Lung (tissue), 11 donors: ENCODE measurements at regions not wholly inside any gene's neighbourhood (a gene's known extent, or its start where the extent isn't known, plus 50 kb on each side); places are given as distances from the start of the nearest gene placed in this dataset.

Experiments
- ATAC-seq: fragments of 200-7000 bp; cut with Tn5 transposase; one replicate; pipeline ENCODE4 v1.9.1; 2020; ENCODE audit warnings: moderate number of reproducible peaks; ENCODE audit not compliant: insufficient read depth, low FRiP score
- DNase-seq, 3 donors: peaks; one replicate each; pipeline ENCODE4 v3.0.0-alpha.2; 2013 to 2017
- H3K27ac ChIP-seq, 2 donors: one replicate each; pipeline ENCODE4 v1.5.1; 2013; ENCODE audit warnings: mild to moderate bottlenecking in 2 of 2, moderate library complexity in 2 of 2, control low read depth in 1 of 2, inconsistent platforms in 1 of 2, low read depth in 1 of 2, low read length in 1 of 2
- H3K27me3 ChIP-seq, 3 donors: one replicate each; pipeline ENCODE4 v1.5.1; 2013; ENCODE audit warnings: low read length in 2 of 3; ENCODE audit not compliant: control insufficient read depth in 3 of 3, insufficient read depth in 3 of 3
- H3K36me3 ChIP-seq, 4 donors: one replicate each; pipeline ENCODE4 v1.5.1; 2013; ENCODE audit warnings: low read length in 4 of 4, mild to moderate bottlenecking in 1 of 4, moderate library complexity in 1 of 4; ENCODE audit not compliant: control insufficient read depth in 4 of 4, insufficient read depth in 4 of 4
- H3K4me1 ChIP-seq, 5 donors: one replicate each; pipeline ENCODE4 v1.5.1; 2013; ENCODE audit warnings: low read length in 5 of 5, mild to moderate bottlenecking in 2 of 5, moderate library complexity in 1 of 5; ENCODE audit not compliant: control insufficient read depth in 5 of 5, insufficient read depth in 5 of 5
- H3K4me3 ChIP-seq: one replicate; pipeline ENCODE4 v1.5.1; 2013; ENCODE audit warnings: mild to moderate bottlenecking, control low read depth, moderate library complexity
- H3K9ac ChIP-seq, 2 donors: one replicate each; pipeline ENCODE4 v1.5.1; 2013; ENCODE audit warnings: low read length in 2 of 2, control low read depth in 1 of 2; ENCODE audit not compliant: insufficient read depth in 1 of 2
- H3K9me3 ChIP-seq, 4 donors: one replicate each; pipeline ENCODE4 v1.5.1; 2013; ENCODE audit warnings: low read length in 3 of 4, mild to moderate bottlenecking in 1 of 4, moderate library complexity in 1 of 4; ENCODE audit not compliant: control insufficient read depth in 4 of 4, insufficient read depth in 3 of 4
- CTCF ChIP-seq: IDR thresholded peaks from 2 replicates; pipeline ENCODE4 v1.5.1; 2012; ENCODE audit warnings: mild to moderate bottlenecking; ENCODE audit errors: control extremely low read depth, extremely low read depth
- WGBS, 2 donors: extraction: QIAGEN DNeasy Blood & Tissue Kit; methylation state at CpG; one replicate each; pipeline ENCODE4 v1.1.7; 2013; 5-methylcytosine and 5-hydroxymethylcytosine counted together
- donor health status: control.
- donor health status: control.
- donor health status: Bipolar disorder and iron deficiency.
- donor health status: healthy.
- donor health status: DM: yes; HTN: yes; CAD: no.

- no peak for DNase-seq
- no peak for ATAC-seq
- 74 to 76% methylated on average over 6 of the region's 6 CpGs for WGBS, 2 donors
- Histone ChIP-seq H3K27me3 (no peaks in the 10 kb centered on the region), H3K9me3 (no peaks in the 10 kb centered on the region), H3K9ac (no peak overlapping the region), H3K36me3 (no peaks in the 10 kb centered on the region), H3K4me1 (no peaks in the 10 kb centered on the region), H3K4me3 (no peak overlapping the region), H3K27ac (no peak overlapping the region)
- no peak for TF ChIP-seq CTCF
These were observed 143.6 kb upstream of the GRM7 start for GRCh38 chr3:6717026-6717943.

- DNase-seq (no peak), ATAC-seq (no peak)
- Histone ChIP-seq H3K4me3 (no peak overlapping the region), H3K4me1 (no peaks in the 10 kb centered on the region), H3K27me3 (no peaks in the 10 kb centered on the region), H3K9ac (no peak overlapping the region), H3K27ac (no peak overlapping the region), H3K9me3 (no peaks in the 10 kb centered on the region), H3K36me3 (no peaks in the 10 kb centered on the region)
- TF ChIP-seq CTCF = no peak
These were observed 140.9 kb upstream of the GRM7 start for GRCh38 chr3:6719999-6720398.

- Histone ChIP-seq H3K27ac (no peak overlapping the region), H3K36me3 (no peaks in the 10 kb centered on the region), H3K9ac (no peak overlapping the region), H3K27me3 (no peaks in the 10 kb centered on the region), H3K4me3 (no peak overlapping the region), H3K4me1 (no peaks in the 10 kb centered on the region), H3K9me3 (no peaks in the 10 kb centered on the region)
- no peak for DNase-seq
- ATAC-seq = no peak
- TF ChIP-seq CTCF = no peak
- WGBS, 2 donors = 89 to 90% methylated on average over 4 of the region's 4 CpGs
These were observed 139.4 kb upstream of the GRM7 start for GRCh38 chr3:6721491-6721890.

GRCh38 chr3:6723205-6723604 lies 137.7 kb upstream of the GRM7 start:
- Histone ChIP-seq H3K27me3 (no peaks in the 10 kb centered on the region), H3K4me1 (no peaks in the 10 kb centered on the region), H3K36me3 (no peaks in the 10 kb centered on the region), H3K27ac (no peak overlapping the region), H3K9ac (no peak overlapping the region), H3K9me3 (no peaks in the 10 kb centered on the region), H3K4me3 (no peak overlapping the region)
- TF ChIP-seq CTCF = no peak
- DNase-seq (no peak), ATAC-seq (no peak)
